PC-3 (cell line): ENCODE measurements at regions not wholly inside any gene's neighbourhood (a gene's known extent, or its start where the extent isn't known, plus 50 kb on each side); places are given as distances from the start of the nearest gene placed in this dataset.

Experiments
- CTCF ChIP-seq: fragments of 300-600 bp; sonication (generic); conservative IDR thresholded peaks from 2 replicates; pipeline ENCODE4 v1.5.1; 2017; ENCODE audit warnings: antibody characterized with exemption, low read depth, mild to moderate bottlenecking, low read length
- EZH2phosphoT487 ChIP-seq: fragments of 300-600 bp; sonication (generic); IDR thresholded peaks from 2 replicates; pipeline ENCODE4 v1.6.1; 2018; ENCODE audit warnings: mild to moderate bottlenecking, antibody characterized with exemption, low read length, borderline replicate concordance

GRCh38 chr1:39085174-39085573, 59.0 kb downstream of the NDUFS5 start:
- no peak for TF ChIP-seq CTCF
- TF ChIP-seq EZH2phosphoT487, result no peak
